ENCODE measurements at regions not wholly inside any gene's neighbourhood (a gene's known extent, or its start where the extent isn't known, plus 50 kb on each side); places are given as distances from the start of the nearest gene placed in this dataset.

GRCh38 chr9:108569624-108570023 is 286.2 kb downstream of the ACTL7B start (continued):
- TF ChIP-seq ZBTB33 (IDR thresholded peaks at IDR 0.05) = no peak

DNA sequence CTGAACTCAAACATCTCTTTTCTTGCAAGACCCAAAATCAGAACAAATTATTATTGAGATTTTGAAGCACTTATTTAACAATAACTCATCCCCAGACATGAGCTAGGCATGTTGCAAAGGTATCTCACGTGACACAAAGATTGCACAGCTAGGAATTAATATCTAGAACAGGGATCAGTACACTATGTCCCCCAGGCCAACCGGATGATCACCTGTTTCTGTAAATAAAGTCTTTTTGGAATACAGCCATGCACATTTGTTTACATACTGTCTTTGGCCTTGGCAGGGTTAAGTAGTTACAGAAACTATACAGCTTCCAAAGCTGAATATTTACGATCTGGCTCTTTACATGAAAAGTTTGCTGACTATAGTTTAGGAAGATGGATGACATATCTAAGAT is 287.7 kb downstream of the ACTL7B start:
- WGBS = 34% methylated on average over 3 of the region's 3 CpGs
- Histone ChIP-seq H3K4me3 (ENCODE audit: low read depth in 1 of 3, low read length in 3 of 3) (no peak overlapping the region), H3K4me1 (ENCODE audit: control insufficient read depth in 4 of 4, insufficient read depth in 4 of 4, low read length in 3 of 4) (peaks cover 0 to 8% (median 3%) of the 10 kb centered on the region in 4 donors), H3K9me3 (ENCODE audit: control insufficient read depth in 4 of 4, low read length in 3 of 4) (no peaks in the 10 kb centered on the region), H3K36me3 (ENCODE audit: control insufficient read depth in 4 of 4, insufficient read depth in 3 of 4, low read depth in 1 of 4, low read length in 3 of 4) (no peaks in the 10 kb centered on the region), H3K27ac (ENCODE audit: low read depth in 1 of 2, low read length in 2 of 2) (no peak overlapping the region), H3K27me3 (ENCODE audit: control insufficient read depth in 4 of 4, insufficient read depth in 4 of 4, low read length in 3 of 4) (peaks cover 0 to 7% (median 0%) of the 10 kb centered on the region in 4 donors), H3K9ac (ENCODE audit: low read depth in 1 of 2, low read length in 2 of 2) (no peak overlapping the region)
- TF ChIP-seq JUND (IDR thresholded peaks at IDR 0.05) (no peak), EGR1 (IDR thresholded peaks at IDR 0.05; ENCODE audit: low read depth in 2 of 2) (no peak), HNF4A (conservative IDR thresholded peaks at IDR 0.05) (peak in 1 of 2 donors; percentile 46), FOXA1 (IDR thresholded peaks at IDR 0.05) (no peak), TAF1 (conservative IDR thresholded peaks at IDR 0.05) (no peak), SP1 (IDR thresholded peaks at IDR 0.05) (peak; percentile 36), CTCF (IDR thresholded peaks at IDR 0.05; ENCODE audit: low read depth, low read length, missing input control) (no peak), FOXA2 (IDR thresholded peaks at IDR 0.05) (peak; percentile 28), RXRA (IDR thresholded peaks at IDR 0.05) (peak in 1 of 2 donors; percentile 19), NR2F2 (IDR thresholded peaks at IDR 0.05) (no peak), YY1 (IDR thresholded peaks at IDR 0.05) (no peak)
- TF ChIP-seq, protein P1, sequence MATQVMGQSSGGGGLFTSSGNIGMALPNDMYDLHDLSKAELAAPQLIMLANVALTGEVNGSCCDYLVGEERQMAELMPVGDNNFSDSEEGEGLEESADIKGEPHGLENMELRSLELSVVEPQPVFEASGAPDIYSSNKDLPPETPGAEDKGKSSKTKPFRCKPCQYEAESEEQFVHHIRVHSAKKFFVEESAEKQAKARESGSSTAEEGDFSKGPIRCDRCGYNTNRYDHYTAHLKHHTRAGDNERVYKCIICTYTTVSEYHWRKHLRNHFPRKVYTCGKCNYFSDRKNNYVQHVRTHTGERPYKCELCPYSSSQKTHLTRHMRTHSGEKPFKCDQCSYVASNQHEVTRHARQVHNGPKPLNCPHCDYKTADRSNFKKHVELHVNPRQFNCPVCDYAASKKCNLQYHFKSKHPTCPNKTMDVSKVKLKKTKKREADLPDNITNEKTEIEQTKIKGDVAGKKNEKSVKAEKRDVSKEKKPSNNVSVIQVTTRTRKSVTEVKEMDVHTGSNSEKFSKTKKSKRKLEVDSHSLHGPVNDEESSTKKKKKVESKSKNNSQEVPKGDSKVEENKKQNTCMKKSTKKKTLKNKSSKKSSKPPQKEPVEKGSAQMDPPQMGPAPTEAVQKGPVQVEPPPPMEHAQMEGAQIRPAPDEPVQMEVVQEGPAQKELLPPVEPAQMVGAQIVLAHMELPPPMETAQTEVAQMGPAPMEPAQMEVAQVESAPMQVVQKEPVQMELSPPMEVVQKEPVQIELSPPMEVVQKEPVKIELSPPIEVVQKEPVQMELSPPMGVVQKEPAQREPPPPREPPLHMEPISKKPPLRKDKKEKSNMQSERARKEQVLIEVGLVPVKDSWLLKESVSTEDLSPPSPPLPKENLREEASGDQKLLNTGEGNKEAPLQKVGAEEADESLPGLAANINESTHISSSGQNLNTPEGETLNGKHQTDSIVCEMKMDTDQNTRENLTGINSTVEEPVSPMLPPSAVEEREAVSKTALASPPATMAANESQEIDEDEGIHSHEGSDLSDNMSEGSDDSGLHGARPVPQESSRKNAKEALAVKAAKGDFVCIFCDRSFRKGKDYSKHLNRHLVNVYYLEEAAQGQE (IDR thresholded peaks at IDR 0.05) = no peak
- TF ChIP-seq, protein P2, sequence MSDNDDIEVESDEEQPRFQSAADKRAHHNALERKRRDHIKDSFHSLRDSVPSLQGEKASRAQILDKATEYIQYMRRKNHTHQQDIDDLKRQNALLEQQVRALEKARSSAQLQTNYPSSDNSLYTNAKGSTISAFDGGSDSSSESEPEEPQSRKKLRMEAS (IDR thresholded peaks at IDR 0.05) = no peak
- DNase-seq (ENCODE audit: low spot score) = no peak

DNA sequence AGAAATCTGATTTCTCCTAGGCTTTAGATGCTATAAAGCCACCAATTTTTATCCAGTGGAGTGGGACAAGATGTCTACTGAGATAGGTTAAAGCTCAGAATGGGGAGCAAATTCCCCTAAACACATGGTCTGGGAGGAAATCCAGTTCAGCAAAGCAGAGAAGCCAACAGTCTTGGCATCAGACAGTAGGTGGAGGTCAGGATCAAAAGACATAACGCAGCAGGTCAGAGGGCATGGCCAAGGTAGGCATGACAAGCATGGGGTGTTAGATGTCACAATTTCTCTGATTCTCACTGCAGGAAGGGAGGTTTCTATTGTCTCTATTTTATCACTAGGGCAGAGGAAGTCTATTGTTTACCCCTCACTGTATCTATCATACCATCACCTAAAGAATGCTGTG is 288.2 kb downstream of the ACTL7B start:
- no peaks in the 10 kb centered on the region for H3K36me3 ChIP-seq (ENCODE audit: control insufficient read depth in 4 of 4, insufficient read depth in 3 of 4, low read depth in 1 of 4, low read length in 3 of 4)
- no peak overlapping the region for H3K9ac ChIP-seq (ENCODE audit: low read depth in 1 of 2, low read length in 2 of 2)
- TF ChIP-seq RXRA (IDR thresholded peaks at IDR 0.05) = peak in 1 of 2 donors; percentile 17
- TF ChIP-seq NR2F2 (IDR thresholded peaks at IDR 0.05) = peak; percentile 47
- TF ChIP-seq, protein P2 (IDR thresholded peaks at IDR 0.05) = no peak
- TF ChIP-seq HNF4A (conservative IDR thresholded peaks at IDR 0.05) = peak; percentile 42 to 46
- TF ChIP-seq HNF4G (IDR thresholded peaks at IDR 0.05) = no peak
- no peak for DNase-seq (ENCODE audit: low spot score)
- no peak overlapping the region for H3K27ac ChIP-seq (ENCODE audit: low read depth in 1 of 2, low read length in 2 of 2)
- peaks cover 0 to 8% (median 3%) of the 10 kb centered on the region in 4 donors for H3K4me1 ChIP-seq (ENCODE audit: control insufficient read depth in 4 of 4, insufficient read depth in 4 of 4, low read length in 3 of 4)
- H3K27me3 ChIP-seq (ENCODE audit: control insufficient read depth in 4 of 4, insufficient read depth in 4 of 4, low read length in 3 of 4) = peaks cover 0 to 5% (median 0%) of the 10 kb centered on the region in 4 donors
- H3K9me3 ChIP-seq (ENCODE audit: control insufficient read depth in 4 of 4, low read length in 3 of 4) = no peaks in the 10 kb centered on the region
- WGBS = 28% methylated on average over 1 of the region's 1 CpG
- no peak overlapping the region for H3K4me3 ChIP-seq (ENCODE audit: low read depth in 1 of 3, low read length in 3 of 3)
